SK-N-SH (cell line): ENCODE measurements at regions not wholly inside any gene's neighbourhood (a gene's known extent, or its start where the extent isn't known, plus 50 kb on each side); places are given as distances from the start of the nearest gene placed in this dataset.

Experiments used
- CTCF ChIA-PET: fragments of 300-600, 350-600 bp; formaldehyde crosslinking; extraction: SDS; loops from one replicate; lab custom pipeline; 2021; lab: Yijun Ruan, JAX
- POLR2A ChIA-PET: fragments of 350-600 bp; sonication (Branson Sonifier 250); formaldehyde crosslinking; extraction: SDS; loops from one replicate; lab custom pipeline; 2020; ENCODE audit warnings: antibody characterized with exemption, inconsistent platforms; lab: Yijun Ruan, JAX
- DNase-seq: peaks from one replicate; pipeline ENCODE4 v3.0.0; 2012
- H2AFZ ChIP-seq: fragments of 200-600 bp; sonication (generic); 2 replicates; pipeline ENCODE4 v1.8.1; 2016; ENCODE audit warnings: antibody characterized with exemption, mild to moderate bottlenecking, low read depth
- H3F3A ChIP-seq: fragments of 200-600 bp; sonication (generic); replicated peaks from 2 replicates; pipeline ENCODE3; 2016; ENCODE audit warnings: antibody characterized with exemption, mild to moderate bottlenecking; ENCODE audit not compliant: insufficient read depth
- H3K27ac ChIP-seq, 2 experiments: fragments of 200-500 bp in 1 of 2; fragments of 200-600 bp in 1 of 2; sonication (Bioruptor generic) in 1 of 2; sonication (generic), shearing (Covaris generic) in 1 of 2; 2 replicates each; pipeline versions ENCODE4 v1.5.1 to v1.6.1; 2014 to 2016; ENCODE audit warnings: low read depth in 2 of 2, inconsistent platforms in 1 of 2, low read length in 1 of 2, mild to moderate bottlenecking in 1 of 2, mixed read lengths in 1 of 2
- H3K27me3 ChIP-seq: fragments of 200-600 bp; sonication (generic), shearing (Covaris generic); 2 replicates; pipeline ENCODE4 v1.6.1; 2016; ENCODE audit warnings: mixed run types; ENCODE audit not compliant: insufficient read depth
- H3K36me3 ChIP-seq, 2 experiments: fragments of 200-500 bp in 1 of 2; fragments of 200-600 bp in 1 of 2; sonication (Bioruptor generic) in 1 of 2; sonication (generic) in 1 of 2; replicated peaks in 1 of 2; 2 replicates each; pipeline versions ENCODE3 to v1.5.1; 2014 to 2016; ENCODE audit warnings: low read length in 1 of 2, mild to moderate bottlenecking in 1 of 2; ENCODE audit not compliant: insufficient read depth in 2 of 2, control insufficient read depth in 1 of 2
- H3K4me1 ChIP-seq, 2 experiments: fragments of 200-500 bp in 1 of 2; fragments of 200-600 bp in 1 of 2; sonication (Bioruptor generic) in 1 of 2; sonication (generic), shearing (Covaris generic) in 1 of 2; 2 replicates each; pipeline versions ENCODE4 v1.5.1 to v1.6.1; 2014 to 2016; ENCODE audit warnings: low read depth in 1 of 2, low read length in 1 of 2, mixed run types in 1 of 2; ENCODE audit not compliant: insufficient read depth in 2 of 2, control insufficient read depth in 1 of 2
- H3K4me2 ChIP-seq: fragments of 200-600 bp; sonication (generic), shearing (Covaris generic); 2 replicates; pipeline ENCODE4 v1.6.1; 2017; ENCODE audit warnings: mixed run types
- H3K4me3 ChIP-seq, 2 experiments: fragments of 200-500 bp in 1 of 2; fragments of 200-600 bp in 1 of 2; sonication (Bioruptor generic) in 1 of 2; sonication (generic), shearing (Covaris generic) in 1 of 2; 2 replicates each; pipeline versions ENCODE4 v1.5.1 to v1.8.1; 2014 to 2016; ENCODE audit warnings: low read depth in 2 of 2, inconsistent platforms in 1 of 2, low read length in 1 of 2, mild to moderate bottlenecking in 1 of 2, mixed read lengths in 1 of 2, moderate library complexity in 1 of 2
- H3K79me2 ChIP-seq: fragments of 200-600 bp; sonication (generic); 2 replicates; pipeline ENCODE4 v1.8.1; 2017; ENCODE audit warnings: mild to moderate bottlenecking; ENCODE audit not compliant: insufficient read depth
- H3K9ac ChIP-seq: fragments of 200-600 bp; sonication (generic); 2 replicates; pipeline ENCODE4 v1.6.1; 2017; ENCODE audit warnings: mixed run types
- H3K9me2 ChIP-seq: fragments of 200-600 bp; sonication (generic); 2 replicates; pipeline ENCODE4 v1.6.1; 2017; ENCODE audit warnings: mixed run types
- H3K9me3 ChIP-seq: fragments of 200-600 bp; sonication (generic); 2 replicates; pipeline ENCODE4 v1.6.1; 2017; ENCODE audit warnings: mixed run types, mild to moderate bottlenecking, moderate library complexity
- H4K20me1 ChIP-seq: fragments of 200-600 bp; sonication (generic); 2 replicates; pipeline ENCODE4 v1.6.1; 2017; ENCODE audit warnings: mild to moderate bottlenecking, mixed run types; ENCODE audit not compliant: insufficient read depth
- CHD2 ChIP-seq: fragments of 150-350 bp; IDR thresholded peaks from 2 replicates; pipeline ENCODE4 v1.6.1; 2018; ENCODE audit warnings: low read length; ENCODE audit not compliant: partially characterized antibody
- GATA2 ChIP-seq: sonication (generic); formaldehyde crosslinking; IDR thresholded peaks from 2 replicates; pipeline ENCODE4 v1.5.0; 2020; ENCODE audit warnings: mild to moderate bottlenecking, missing genetic modification reagents
- TAF1 ChIP-seq: IDR thresholded peaks from 2 replicates; pipeline ENCODE4 v1.6.1; 2012; ENCODE audit warnings: low read depth, mild to moderate bottlenecking, low read length, moderate library complexity, borderline replicate concordance
- TCF12 ChIP-seq: IDR thresholded peaks from 2 replicates; pipeline ENCODE4 v1.4.0; 2012
- TEAD4 ChIP-seq: IDR thresholded peaks from 2 replicates; pipeline ENCODE4 v1.4.0; 2012; ENCODE audit warnings: mild to moderate bottlenecking, borderline replicate concordance; ENCODE audit not compliant: insufficient read depth
- YY1 ChIP-seq: IDR thresholded peaks from 2 replicates; pipeline ENCODE4 v1.4.0; 2012; ENCODE audit warnings: low read depth, mild to moderate bottlenecking
- WGBS: methylation state at CpG from one replicate; pipeline ENCODE4 v1.1.6; 2017; ENCODE audit warnings: low lambda C conversion rate; 5-methylcytosine and 5-hydroxymethylcytosine counted together
- TF ChIP-seq, protein P1 (sequence below): fragments of 200-600 bp; sonication (generic); IDR thresholded peaks from 2 replicates; pipeline ENCODE4 v1.6.1; 2017; ENCODE audit warnings: antibody characterized with exemption, mild to moderate bottlenecking, moderate library complexity
- TF ChIP-seq, protein P2 (sequence below): IDR thresholded peaks from 2 replicates; pipeline ENCODE4 v1.4.0; 2012; ENCODE audit warnings: low read depth, borderline replicate concordance
- TF ChIP-seq, protein P3 (sequence below): fragments of 150-350 bp; IDR thresholded peaks from 2 replicates; pipeline ENCODE4 v1.6.1; 2017; ENCODE audit warnings: antibody characterized with exemption, low read length, low read depth, borderline replicate concordance

DNA sequence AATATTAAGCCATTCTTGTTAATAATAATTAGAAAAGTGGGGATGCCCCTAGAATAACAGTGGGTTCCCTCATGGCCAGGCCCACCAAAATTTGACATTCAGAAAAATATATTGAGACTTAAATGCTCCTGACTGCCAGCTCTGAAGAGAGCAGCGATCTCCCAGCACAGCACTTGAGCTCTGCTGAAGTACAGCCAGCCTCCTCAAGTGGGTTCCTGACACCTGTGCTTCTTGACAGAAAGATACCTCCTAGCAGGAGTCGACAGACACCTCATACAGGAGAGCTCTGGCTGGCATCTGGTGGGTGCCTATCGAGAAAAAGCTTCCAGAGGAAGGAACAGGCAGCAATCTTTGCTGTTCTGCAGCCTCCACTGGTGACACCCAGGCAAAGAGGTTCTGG, 261.5 kb downstream of the DTWD2 start:
- H3K9me3 ChIP-seq = no peaks in the 10 kb centered on the region
- no peaks in the 10 kb centered on the region for H3K9me2 ChIP-seq
- WGBS = 0% methylated on average over 2 of the region's 3 CpGs
- H2AFZ ChIP-seq = no peak overlapping the region
- no peaks in the 10 kb centered on the region for H3K79me2 ChIP-seq
- ChIA-PET POLR2A (no interaction called here), CTCF (no interaction called here)
- H3K4me2 ChIP-seq = no peak overlapping the region
- no peaks in the 10 kb centered on the region for H4K20me1 ChIP-seq
- H3F3A ChIP-seq = no peaks in the 10 kb centered on the region
- TF ChIP-seq TEAD4 (no peak), YY1 (no peak), GATA2 (CRISPR knock-in tag) (no peak)
- TF ChIP-seq, protein P1, sequence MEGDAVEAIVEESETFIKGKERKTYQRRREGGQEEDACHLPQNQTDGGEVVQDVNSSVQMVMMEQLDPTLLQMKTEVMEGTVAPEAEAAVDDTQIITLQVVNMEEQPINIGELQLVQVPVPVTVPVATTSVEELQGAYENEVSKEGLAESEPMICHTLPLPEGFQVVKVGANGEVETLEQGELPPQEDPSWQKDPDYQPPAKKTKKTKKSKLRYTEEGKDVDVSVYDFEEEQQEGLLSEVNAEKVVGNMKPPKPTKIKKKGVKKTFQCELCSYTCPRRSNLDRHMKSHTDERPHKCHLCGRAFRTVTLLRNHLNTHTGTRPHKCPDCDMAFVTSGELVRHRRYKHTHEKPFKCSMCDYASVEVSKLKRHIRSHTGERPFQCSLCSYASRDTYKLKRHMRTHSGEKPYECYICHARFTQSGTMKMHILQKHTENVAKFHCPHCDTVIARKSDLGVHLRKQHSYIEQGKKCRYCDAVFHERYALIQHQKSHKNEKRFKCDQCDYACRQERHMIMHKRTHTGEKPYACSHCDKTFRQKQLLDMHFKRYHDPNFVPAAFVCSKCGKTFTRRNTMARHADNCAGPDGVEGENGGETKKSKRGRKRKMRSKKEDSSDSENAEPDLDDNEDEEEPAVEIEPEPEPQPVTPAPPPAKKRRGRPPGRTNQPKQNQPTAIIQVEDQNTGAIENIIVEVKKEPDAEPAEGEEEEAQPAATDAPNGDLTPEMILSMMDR = no peak
- TF ChIP-seq, protein P2, sequence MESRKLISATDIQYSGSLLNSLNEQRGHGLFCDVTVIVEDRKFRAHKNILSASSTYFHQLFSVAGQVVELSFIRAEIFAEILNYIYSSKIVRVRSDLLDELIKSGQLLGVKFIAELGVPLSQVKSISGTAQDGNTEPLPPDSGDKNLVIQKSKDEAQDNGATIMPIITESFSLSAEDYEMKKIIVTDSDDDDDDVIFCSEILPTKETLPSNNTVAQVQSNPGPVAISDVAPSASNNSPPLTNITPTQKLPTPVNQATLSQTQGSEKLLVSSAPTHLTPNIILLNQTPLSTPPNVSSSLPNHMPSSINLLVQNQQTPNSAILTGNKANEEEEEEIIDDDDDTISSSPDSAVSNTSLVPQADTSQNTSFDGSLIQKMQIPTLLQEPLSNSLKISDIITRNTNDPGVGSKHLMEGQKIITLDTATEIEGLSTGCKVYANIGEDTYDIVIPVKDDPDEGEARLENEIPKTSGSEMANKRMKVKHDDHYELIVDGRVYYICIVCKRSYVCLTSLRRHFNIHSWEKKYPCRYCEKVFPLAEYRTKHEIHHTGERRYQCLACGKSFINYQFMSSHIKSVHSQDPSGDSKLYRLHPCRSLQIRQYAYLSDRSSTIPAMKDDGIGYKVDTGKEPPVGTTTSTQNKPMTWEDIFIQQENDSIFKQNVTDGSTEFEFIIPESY = no peak
- H3K4me3 ChIP-seq = no peak overlapping the region
- no peak for DNase-seq
- H3K27me3 ChIP-seq = no peaks in the 10 kb centered on the region
- H3K27ac ChIP-seq = no peak overlapping the region
- H3K4me1 ChIP-seq = no peaks in the 10 kb centered on the region
- no peaks in the 10 kb centered on the region for H3K36me3 ChIP-seq
- no peak overlapping the region for H3K9ac ChIP-seq

DNA sequence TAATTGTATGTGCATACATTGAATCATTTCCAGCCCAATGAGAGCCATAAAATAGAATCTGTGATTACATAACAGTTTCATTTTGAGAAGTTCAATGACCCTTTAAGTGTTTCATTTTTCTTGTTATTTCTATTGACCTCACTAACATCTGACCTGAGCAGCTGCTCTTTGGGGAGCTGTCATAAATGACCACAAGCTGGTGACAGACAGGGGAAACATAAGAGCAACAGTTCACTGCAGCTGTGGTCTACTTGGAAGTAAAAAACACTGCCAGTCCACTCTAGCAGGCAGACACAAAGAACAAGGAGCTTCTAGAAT, 265.4 kb downstream of the DTWD2 start:
- ChIA-PET CTCF (no interaction called here), POLR2A (no interaction called here)
- Histone ChIP-seq H2AFZ (no peak overlapping the region), H3K27ac (no peak overlapping the region), H3K4me1 (no peaks in the 10 kb centered on the region), H3K36me3 (no peaks in the 10 kb centered on the region), H3K79me2 (no peaks in the 10 kb centered on the region), H3K9me3 (no peaks in the 10 kb centered on the region), H3K4me3 (no peak overlapping the region), H3K27me3 (no peaks in the 10 kb centered on the region), H3K9ac (no peak overlapping the region), H3F3A (no peaks in the 10 kb centered on the region), H4K20me1 (no peaks in the 10 kb centered on the region), H3K9me2 (no peaks in the 10 kb centered on the region), H3K4me2 (no peak overlapping the region)
- no peak for DNase-seq
- TF ChIP-seq, protein P3, sequence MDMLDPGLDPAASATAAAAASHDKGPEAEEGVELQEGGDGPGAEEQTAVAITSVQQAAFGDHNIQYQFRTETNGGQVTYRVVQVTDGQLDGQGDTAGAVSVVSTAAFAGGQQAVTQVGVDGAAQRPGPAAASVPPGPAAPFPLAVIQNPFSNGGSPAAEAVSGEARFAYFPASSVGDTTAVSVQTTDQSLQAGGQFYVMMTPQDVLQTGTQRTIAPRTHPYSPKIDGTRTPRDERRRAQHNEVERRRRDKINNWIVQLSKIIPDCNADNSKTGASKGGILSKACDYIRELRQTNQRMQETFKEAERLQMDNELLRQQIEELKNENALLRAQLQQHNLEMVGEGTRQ = no peak
- no peak for TF ChIP-seq CHD2
- no peak for TF ChIP-seq TAF1
- no peak for TF ChIP-seq TCF12
